HT1080 (cell line): ENCODE measurements at regions not wholly inside any gene's neighbourhood (a gene's known extent, or its start where the extent isn't known, plus 50 kb on each side); places are given as distances from the start of the nearest gene placed in this dataset.
A peak's percentile ranks its signal among the peaks of the same experiment; 100 is the strongest.
"Not testable (repeated sequence)": the region's sequence is repeated elsewhere in the genome, so short reads cannot be mapped to it uniquely, and the experiment has no call there.

ENCODE experiments used
- DNase-seq: peaks from one replicate; pipeline ENCODE4 v3.0.0-alpha.2; 2015; ENCODE audit warnings: low read depth

- DNase-seq, result peak; percentile 58
Observed at GRCh38 chr2:16973586-16974286, 308.1 kb upstream of the CYRIA start.

- no peak for DNase-seq
Observed at GRCh38 chr2:16972276-16972675, 306.6 kb upstream of the CYRIA start.

- DNase-seq, result no peak
Observed at GRCh38 chr2:16971722-16972234, 306.1 kb upstream of the CYRIA start.

GRCh38 chr2:16970948-16971347 is 305.3 kb upstream of the CYRIA start:
- DNase-seq, result not testable (repeated sequence)

GRCh38 chr2:16962505-16962904 is 296.9 kb upstream of the CYRIA start:
- no peak for DNase-seq

- no peak for DNase-seq
Observed at GRCh38 chr2:16960579-16960978, 294.9 kb upstream of the CYRIA start.

GRCh38 chr2:16958266-16958665 is 292.6 kb upstream of the CYRIA start:
- DNase-seq, result no peak

- DNase-seq, result no peak
Observed at GRCh38 chr2:16952805-16953204, 287.2 kb upstream of the CYRIA start.

- DNase-seq, result no peak
Observed at GRCh38 chr2:16952368-16952767, 286.7 kb upstream of the CYRIA start.

GRCh38 chr2:16950436-16950835 is 284.8 kb upstream of the CYRIA start:
- DNase-seq, result no peak

- DNase-seq, result no peak
Observed at GRCh38 chr2:16948710-16949109, 283.1 kb upstream of the CYRIA start.

- DNase-seq, result no peak
Observed at GRCh38 chr2:16948053-16948452, 282.4 kb upstream of the CYRIA start.

- no peak for DNase-seq
Observed at GRCh38 chr2:16943279-16943958, 277.8 kb upstream of the CYRIA start.

- no peak for DNase-seq
Observed at GRCh38 chr2:16940214-16940613, 274.6 kb upstream of the CYRIA start.

GRCh38 chr2:16939771-16940170 is 274.1 kb upstream of the CYRIA start:
- DNase-seq, result no peak

GRCh38 chr2:16933355-16933754 is 267.7 kb upstream of the CYRIA start:
- no peak for DNase-seq

- no peak for DNase-seq
Observed at GRCh38 chr2:16932826-16933225, 267.2 kb upstream of the CYRIA start.

GRCh38 chr2:16931441-16931840 is 265.8 kb upstream of the CYRIA start:
- DNase-seq, result no peak

GRCh38 chr2:16927398-16927797 is 261.8 kb upstream of the CYRIA start:
- DNase-seq, result no peak

- no peak for DNase-seq
Observed at GRCh38 chr2:16925145-16925544, 259.5 kb upstream of the CYRIA start.

GRCh38 chr2:16915341-16915755 is 249.7 kb upstream of the CYRIA start:
- DNase-seq, result peak; percentile 23

- no peak for DNase-seq
Observed at GRCh38 chr2:16911746-16912145, 246.1 kb upstream of the CYRIA start.

- peak; percentile 54 for DNase-seq
Observed at GRCh38 chr2:16908656-16909055, 243.0 kb upstream of the CYRIA start.
